Lung (tissue), 11 donors: ENCODE measurements at regions not wholly inside any gene's neighbourhood (a gene's known extent, or its start where the extent isn't known, plus 50 kb on each side); places are given as distances from the start of the nearest gene placed in this dataset.

ENCODE experiments used
- ATAC-seq: fragments of 200-7000 bp; cut with Tn5 transposase; one replicate; pipeline ENCODE4 v1.9.1; 2020; ENCODE audit warnings: moderate number of reproducible peaks; ENCODE audit not compliant: insufficient read depth, low FRiP score
- DNase-seq, 3 donors: peaks; one replicate each; pipeline ENCODE4 v3.0.0-alpha.2; 2013 to 2017
- H3K27ac ChIP-seq, 2 donors: one replicate each; pipeline ENCODE4 v1.5.1; 2013; ENCODE audit warnings: mild to moderate bottlenecking in 2 of 2, moderate library complexity in 2 of 2, control low read depth in 1 of 2, inconsistent platforms in 1 of 2, low read depth in 1 of 2, low read length in 1 of 2
- H3K27me3 ChIP-seq, 3 donors: one replicate each; pipeline ENCODE4 v1.5.1; 2013; ENCODE audit warnings: low read length in 2 of 3; ENCODE audit not compliant: control insufficient read depth in 3 of 3, insufficient read depth in 3 of 3
- H3K36me3 ChIP-seq, 4 donors: one replicate each; pipeline ENCODE4 v1.5.1; 2013; ENCODE audit warnings: low read length in 4 of 4, mild to moderate bottlenecking in 1 of 4, moderate library complexity in 1 of 4; ENCODE audit not compliant: control insufficient read depth in 4 of 4, insufficient read depth in 4 of 4
- H3K4me1 ChIP-seq, 5 donors: one replicate each; pipeline ENCODE4 v1.5.1; 2013; ENCODE audit warnings: low read length in 5 of 5, mild to moderate bottlenecking in 2 of 5, moderate library complexity in 1 of 5; ENCODE audit not compliant: control insufficient read depth in 5 of 5, insufficient read depth in 5 of 5
- H3K4me3 ChIP-seq: one replicate; pipeline ENCODE4 v1.5.1; 2013; ENCODE audit warnings: mild to moderate bottlenecking, control low read depth, moderate library complexity
- H3K9ac ChIP-seq, 2 donors: one replicate each; pipeline ENCODE4 v1.5.1; 2013; ENCODE audit warnings: low read length in 2 of 2, control low read depth in 1 of 2; ENCODE audit not compliant: insufficient read depth in 1 of 2
- H3K9me3 ChIP-seq, 4 donors: one replicate each; pipeline ENCODE4 v1.5.1; 2013; ENCODE audit warnings: low read length in 3 of 4, mild to moderate bottlenecking in 1 of 4, moderate library complexity in 1 of 4; ENCODE audit not compliant: control insufficient read depth in 4 of 4, insufficient read depth in 3 of 4
- CTCF ChIP-seq: IDR thresholded peaks from 2 replicates; pipeline ENCODE4 v1.5.1; 2012; ENCODE audit warnings: mild to moderate bottlenecking; ENCODE audit errors: control extremely low read depth, extremely low read depth
- WGBS, 2 donors: extraction: QIAGEN DNeasy Blood & Tissue Kit; methylation state at CpG; one replicate each; pipeline ENCODE4 v1.1.7; 2013; 5-methylcytosine and 5-hydroxymethylcytosine counted together
- donor health status: control.
- donor health status: control.
- donor health status: Bipolar disorder and iron deficiency.
- donor health status: healthy.
- donor health status: DM: yes; HTN: yes; CAD: no.

GRCh38 chr4:110963662-110964280 lies 340.9 kb upstream of the PITX2 start:
- Histone ChIP-seq H3K9me3 (no peaks in the 10 kb centered on the region), H3K27me3 (peaks cover 0 to 25% (median 19%) of the 10 kb centered on the region in 3 donors), H3K27ac (no peak overlapping the region), H3K36me3 (no peaks in the 10 kb centered on the region), H3K4me3 (no peak overlapping the region), H3K4me1 (peaks cover 0 to 9% (median 0%) of the 10 kb centered on the region in 5 donors), H3K9ac (no peak overlapping the region)
- peak in 2 of 3 donors; percentile 28 to 29 for DNase-seq
- TF ChIP-seq CTCF, result no peak
- 55 to 71% methylated on average over 11 of the region's 11 CpGs for WGBS, 2 donors
- no peak for ATAC-seq

GRCh38 chr4:110967936-110968335 lies 345.1 kb upstream of the PITX2 start:
- DNase-seq (no peak), ATAC-seq (no peak)
- H3K27ac ChIP-seq, result no peak overlapping the region
- no peak overlapping the region for H3K9ac ChIP-seq
- 89 to 91% methylated on average over 1 of the region's 1 CpG for WGBS, 2 donors
- H3K9me3 ChIP-seq, result no peaks in the 10 kb centered on the region
- no peak overlapping the region for H3K4me3 ChIP-seq
- peaks cover 0 to 11% (median 7%) of the 10 kb centered on the region in 3 donors for H3K27me3 ChIP-seq
- peaks cover 0 to 9% (median 0%) of the 10 kb centered on the region in 5 donors for H3K4me1 ChIP-seq
- no peak for TF ChIP-seq CTCF
- no peaks in the 10 kb centered on the region for H3K36me3 ChIP-seq

GRCh38 chr4:110970642-110971041 lies 347.8 kb upstream of the PITX2 start:
- Histone ChIP-seq H3K4me3 (no peak overlapping the region), H3K36me3 (no peaks in the 10 kb centered on the region), H3K27me3 (peaks cover 0 to 3% (median 3%) of the 10 kb centered on the region in 3 donors), H3K9me3 (no peaks in the 10 kb centered on the region), H3K27ac (no peak overlapping the region), H3K9ac (no peak overlapping the region), H3K4me1 (no peaks in the 10 kb centered on the region)
- WGBS, 2 donors, result 6 to 11% methylated on average over 3 of the region's 3 CpGs
- DNase-seq, result peak in 2 of 3 donors; percentile 9 to 20
- TF ChIP-seq CTCF, result no peak
- ATAC-seq, result no peak

- Histone ChIP-seq H3K27me3 (peaks cover 0 to 3% (median 3%) of the 10 kb centered on the region in 3 donors), H3K4me3 (no peak overlapping the region), H3K36me3 (no peaks in the 10 kb centered on the region), H3K9me3 (no peaks in the 10 kb centered on the region), H3K4me1 (no peaks in the 10 kb centered on the region), H3K27ac (no peak overlapping the region), H3K9ac (no peak overlapping the region)
- no peak for TF ChIP-seq CTCF
- DNase-seq, result no peak
- ATAC-seq, result no peak
- 87 to 89% methylated on average over 6 of the region's 6 CpGs for WGBS, 2 donors
These were observed 352.5 kb upstream of the PITX2 start for GRCh38 chr4:110975338-110975737.
